ENCODE measurements at regions not wholly inside any gene's neighbourhood (a gene's known extent, or its start where the extent isn't known, plus 50 kb on each side); places are given as distances from the start of the nearest gene placed in this dataset.

DNA sequence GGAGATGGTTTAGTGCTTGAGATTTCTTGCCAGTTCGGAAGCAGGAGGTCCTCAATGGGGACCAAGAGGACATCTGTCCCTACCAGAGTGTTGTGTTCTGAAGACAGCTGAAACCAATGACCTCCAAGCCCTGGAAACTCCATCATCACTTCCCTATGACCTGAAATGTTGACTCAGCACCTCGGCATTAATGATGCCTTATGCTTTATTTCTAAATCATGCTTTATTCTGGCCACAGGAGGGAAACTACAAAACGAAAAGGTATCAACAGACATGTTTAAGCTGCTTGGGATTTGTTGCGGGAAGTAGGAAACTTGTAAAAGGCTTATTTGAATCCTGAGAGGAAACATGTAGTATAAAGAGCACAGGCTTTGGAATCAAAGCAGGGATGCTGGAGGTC is 389.1 kb upstream of the CHD6 start:
- Histone ChIP-seq H3K4me1 (ENCODE audit: insufficient read depth, low read length, poor library complexity, severe bottlenecking) (no peaks in the 10 kb centered on the region), H3K27ac (ENCODE audit: low read depth, low read length, poor library complexity, severe bottlenecking) (no peak overlapping the region), H3K27me3 (replicated peaks; ENCODE audit: insufficient read depth, low read depth, low read length, poor library complexity) (peaks cover 15% of the 10 kb centered on the region), H3K9me3 (ENCODE audit: low read depth, low read length, poor library complexity, severe bottlenecking) (no peaks in the 10 kb centered on the region), H3K4me3 (ENCODE audit: low read depth, low read length, poor library complexity, severe bottlenecking) (no peak overlapping the region), H3K36me3 (ENCODE audit: insufficient read depth, low read length, poor library complexity, severe bottlenecking) (no peaks in the 10 kb centered on the region)
- no TSS peak for BruUV-seq (replicated peaks)
- TF ChIP-seq EZH2 (IDR thresholded peaks at IDR 0.05; ENCODE audit: borderline replicate concordance, low read depth, low read length, poor library complexity, severe bottlenecking): no peak
- TF ChIP-seq, protein P1, sequence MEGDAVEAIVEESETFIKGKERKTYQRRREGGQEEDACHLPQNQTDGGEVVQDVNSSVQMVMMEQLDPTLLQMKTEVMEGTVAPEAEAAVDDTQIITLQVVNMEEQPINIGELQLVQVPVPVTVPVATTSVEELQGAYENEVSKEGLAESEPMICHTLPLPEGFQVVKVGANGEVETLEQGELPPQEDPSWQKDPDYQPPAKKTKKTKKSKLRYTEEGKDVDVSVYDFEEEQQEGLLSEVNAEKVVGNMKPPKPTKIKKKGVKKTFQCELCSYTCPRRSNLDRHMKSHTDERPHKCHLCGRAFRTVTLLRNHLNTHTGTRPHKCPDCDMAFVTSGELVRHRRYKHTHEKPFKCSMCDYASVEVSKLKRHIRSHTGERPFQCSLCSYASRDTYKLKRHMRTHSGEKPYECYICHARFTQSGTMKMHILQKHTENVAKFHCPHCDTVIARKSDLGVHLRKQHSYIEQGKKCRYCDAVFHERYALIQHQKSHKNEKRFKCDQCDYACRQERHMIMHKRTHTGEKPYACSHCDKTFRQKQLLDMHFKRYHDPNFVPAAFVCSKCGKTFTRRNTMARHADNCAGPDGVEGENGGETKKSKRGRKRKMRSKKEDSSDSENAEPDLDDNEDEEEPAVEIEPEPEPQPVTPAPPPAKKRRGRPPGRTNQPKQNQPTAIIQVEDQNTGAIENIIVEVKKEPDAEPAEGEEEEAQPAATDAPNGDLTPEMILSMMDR (conservative IDR thresholded peaks at IDR 0.05; ENCODE audit: low read depth, low read length): no peak
- intact Hi-C loops (cut with micrococcal nuclease; ENCODE audit: unreplicated experiment): no loop called here
- CTCF ChIA-PET: no interaction called here
- POLR2A ChIA-PET (ENCODE audit: low non-redundant PET): no interaction called here
- DNase-seq (ENCODE audit: low spot score): no peak

DNA sequence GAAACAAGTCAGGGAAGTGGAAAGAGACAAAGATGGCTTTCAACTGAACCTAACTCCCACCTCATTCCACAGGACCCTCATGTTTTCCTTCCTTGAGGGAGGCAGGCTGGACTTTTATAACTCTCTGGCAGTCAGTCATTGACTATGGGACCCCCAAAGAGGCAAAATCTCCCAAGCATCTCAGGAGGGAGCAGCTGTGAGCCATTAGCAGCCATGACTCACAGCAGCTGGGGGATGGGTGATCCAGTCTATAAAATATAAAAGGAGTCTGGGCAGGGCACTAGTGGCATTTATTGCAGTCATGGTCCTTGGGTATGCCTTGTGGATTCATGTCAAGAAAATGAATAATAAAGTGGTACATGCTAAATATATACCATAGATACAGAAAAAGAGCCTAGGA is 387.0 kb upstream of the CHD6 start:
- no TSS peak for BruUV-seq (replicated peaks)
- Histone ChIP-seq H3K27ac (ENCODE audit: low read depth, low read length, poor library complexity, severe bottlenecking) (no peak overlapping the region), H3K4me3 (ENCODE audit: low read depth, low read length, poor library complexity, severe bottlenecking) (no peak overlapping the region), H3K4me1 (ENCODE audit: insufficient read depth, low read length, poor library complexity, severe bottlenecking) (no peaks in the 10 kb centered on the region), H3K27me3 (replicated peaks; ENCODE audit: insufficient read depth, low read depth, low read length, poor library complexity) (peaks cover 15% of the 10 kb centered on the region), H3K36me3 (ENCODE audit: insufficient read depth, low read length, poor library complexity, severe bottlenecking) (no peaks in the 10 kb centered on the region), H3K9me3 (ENCODE audit: low read depth, low read length, poor library complexity, severe bottlenecking) (no peaks in the 10 kb centered on the region)
- CTCF ChIA-PET: no interaction called here
- peak; percentile 17 for DNase-seq (ENCODE audit: low spot score)
- POLR2A ChIA-PET (ENCODE audit: low non-redundant PET): no interaction called here
- TF ChIP-seq, protein P1 (conservative IDR thresholded peaks at IDR 0.05; ENCODE audit: low read depth, low read length): no peak
- no peak for TF ChIP-seq EZH2 (IDR thresholded peaks at IDR 0.05; ENCODE audit: borderline replicate concordance, low read depth, low read length, poor library complexity, severe bottlenecking)
- intact Hi-C loops (cut with micrococcal nuclease; ENCODE audit: unreplicated experiment): no loop called here

GRCh38 chr20:42003380-42003779 is 385.2 kb upstream of the CHD6 start:
- TF ChIP-seq EZH2 (IDR thresholded peaks at IDR 0.05; ENCODE audit: borderline replicate concordance, low read depth, low read length, poor library complexity, severe bottlenecking): no peak
- TF ChIP-seq, protein P1 (conservative IDR thresholded peaks at IDR 0.05; ENCODE audit: low read depth, low read length): no peak
- BruUV-seq (replicated peaks): no TSS peak
- CTCF ChIA-PET: no interaction called here
- intact Hi-C loops (cut with micrococcal nuclease; ENCODE audit: unreplicated experiment): no loop called here
- Histone ChIP-seq H3K4me3 (ENCODE audit: low read depth, low read length, poor library complexity, severe bottlenecking) (no peak overlapping the region), H3K27me3 (replicated peaks; ENCODE audit: insufficient read depth, low read depth, low read length, poor library complexity) (peaks cover 15% of the 10 kb centered on the region), H3K9me3 (ENCODE audit: low read depth, low read length, poor library complexity, severe bottlenecking) (no peaks in the 10 kb centered on the region), H3K27ac (ENCODE audit: low read depth, low read length, poor library complexity, severe bottlenecking) (no peak overlapping the region), H3K4me1 (ENCODE audit: insufficient read depth, low read length, poor library complexity, severe bottlenecking) (no peaks in the 10 kb centered on the region), H3K36me3 (ENCODE audit: insufficient read depth, low read length, poor library complexity, severe bottlenecking) (no peaks in the 10 kb centered on the region)
- POLR2A ChIA-PET (ENCODE audit: low non-redundant PET): no interaction called here
- no peak for DNase-seq (ENCODE audit: low spot score)
